Fibroblast of pulmonary artery (primary cell): ENCODE measurements at regions not wholly inside any gene's neighbourhood (a gene's known extent, or its start where the extent isn't known, plus 50 kb on each side); places are given as distances from the start of the nearest gene placed in this dataset.
A peak's percentile ranks its signal among the peaks of the same experiment; 100 is the strongest.

ENCODE experiments used
- DNase-seq: peaks from one replicate; pipeline ENCODE4 v3.0.0-alpha.2; 2010; ENCODE audit warnings: low read depth
- H3K4me3 ChIP-seq: replicated peaks from 2 replicates; pipeline ENCODE4 v1.5.1; 2011; ENCODE audit warnings: low read depth, mild to moderate bottlenecking, control low read depth, low read length, moderate library complexity
- CTCF ChIP-seq: IDR thresholded peaks from 2 replicates; pipeline ENCODE4 v1.5.1; 2011; ENCODE audit warnings: mild to moderate bottlenecking, control low read depth, low read length, inconsistent platforms; ENCODE audit errors: missing control alignments

- H3K4me3 ChIP-seq, result no peak overlapping the region
- DNase-seq, result peak; percentile 10
- TF ChIP-seq CTCF, result no peak
These were observed 75.8 kb upstream of the PARD3 start for GRCh38 chr10:34890939-34891338.

- no peak overlapping the region for H3K4me3 ChIP-seq
- TF ChIP-seq CTCF, result no peak
- DNase-seq, result no peak
These were observed 74.1 kb upstream of the PARD3 start for GRCh38 chr10:34889004-34889869.

- no peak for DNase-seq
- no peak overlapping the region for H3K4me3 ChIP-seq
- no peak for TF ChIP-seq CTCF
These were observed 72.0 kb upstream of the PARD3 start for GRCh38 chr10:34886906-34887642.

GRCh38 chr10:34885898-34886297, 70.8 kb upstream of the PARD3 start:
- no peak for DNase-seq
- TF ChIP-seq CTCF, result no peak
- H3K4me3 ChIP-seq, result no peak overlapping the region

- H3K4me3 ChIP-seq, result no peak overlapping the region
- TF ChIP-seq CTCF, result no peak
- DNase-seq, result no peak
These were observed 69.9 kb upstream of the PARD3 start for GRCh38 chr10:34885011-34885410.

GRCh38 chr10:34884272-34884952, 69.3 kb upstream of the PARD3 start:
- no peak for TF ChIP-seq CTCF
- no peak for DNase-seq
- H3K4me3 ChIP-seq, result no peak overlapping the region
